H1 (cell line): ENCODE measurements at regions not wholly inside any gene's neighbourhood (a gene's known extent, or its start where the extent isn't known, plus 50 kb on each side); places are given as distances from the start of the nearest gene placed in this dataset.

ENCODE experiments used
- BCL11A ChIP-seq, 2 experiments: IDR thresholded peaks; one replicate each; pipeline ENCODE4 v1.6.1; 2011; ENCODE audit warnings: low read depth in 2 of 2, low read length in 2 of 2, mild to moderate bottlenecking in 2 of 2
- EZH2 ChIP-seq: fragments of 200-600 bp; sonication (generic); IDR thresholded peaks from 2 replicates; pipeline ENCODE4 v1.7.1; 2012; ENCODE audit warnings: low read depth, mild to moderate bottlenecking, moderate library complexity, low read length, inconsistent platforms; ENCODE audit not compliant: severe bottlenecking
- KDM1A ChIP-seq: fragments of 200-600, 300-600 bp; sonication (generic); IDR thresholded peaks from 2 replicates; pipeline ENCODE4 v1.7.1; 2016; ENCODE audit warnings: mild to moderate bottlenecking, low read length, borderline replicate concordance

- TF ChIP-seq KDM1A (no peak), EZH2 (no peak), BCL11A (IDR thresholded peaks at IDR 0.05; ENCODE audit: low read depth in 2 of 2, low read length in 2 of 2) (no peak)
Measured at GRCh38 chr4:18938343-18939099, 917.0 kb upstream of the LCORL start (continued).
